Upper lobe of right lung (tissue), 1 donor: ENCODE measurements at regions not wholly inside any gene's neighbourhood (a gene's known extent, or its start where the extent isn't known, plus 50 kb on each side); places are given as distances from the start of the nearest gene placed in this dataset.

ENCODE experiments used
- ATAC-seq: fragments of 200-7000 bp; cut with Tn5 transposase; one replicate; pipeline ENCODE4 v1.9.1; 2020; ENCODE audit warnings: mild to moderate bottlenecking, moderate library complexity
- DNase-seq: peaks from one replicate; pipeline ENCODE4 v3.0.0-alpha.2; 2020
- H3K27ac ChIP-seq: fragments of 200-600 bp; one replicate; pipeline ENCODE4 v1.8.0; 2022
- H3K27me3 ChIP-seq: fragments of 200-600 bp; one replicate; pipeline ENCODE4 v1.8.0; 2022; ENCODE audit warnings: mild to moderate bottlenecking
- H3K36me3 ChIP-seq: fragments of 200-600 bp; one replicate; pipeline ENCODE4 v1.8.0; 2022
- H3K4me1 ChIP-seq: fragments of 200-600 bp; one replicate; pipeline ENCODE4 v1.8.0; 2022
- H3K4me3 ChIP-seq: fragments of 200-600 bp; one replicate; pipeline ENCODE4 v1.8.0; 2022; ENCODE audit warnings: mild to moderate bottlenecking
- H3K9me3 ChIP-seq: fragments of 200-600 bp; one replicate; pipeline ENCODE4 v1.8.0; 2022
- CTCF ChIP-seq: fragments of 200-600 bp; IDR thresholded peaks from one replicate; pipeline ENCODE4 v1.8.0; 2022; ENCODE audit warnings: antibody characterized with exemption
- intact Hi-C: fragments of 100-400 bp; cut with DNase I; formaldehyde crosslinking; loops from one replicate; pipeline ENCODE4 v1.11.0; 2022
- donor health status: DM: no; HTN: yes; CAD: no; lungs with severe emphysema.

- H3K4me1 ChIP-seq, result no peaks in the 10 kb centered on the region
- ATAC-seq (no peak), DNase-seq (no peak)
- no peak overlapping the region for H3K4me3 ChIP-seq
- no peaks in the 10 kb centered on the region for H3K36me3 ChIP-seq
- H3K27ac ChIP-seq, result no peak overlapping the region
- H3K27me3 ChIP-seq, result no peaks in the 10 kb centered on the region
- intact Hi-C loops, result no loop called here
- no peak for TF ChIP-seq CTCF
- H3K9me3 ChIP-seq, result no peaks in the 10 kb centered on the region
These were observed 368.6 kb upstream of the DPH6 start for GRCh38 chr15:35914573-35914972.

DNA sequence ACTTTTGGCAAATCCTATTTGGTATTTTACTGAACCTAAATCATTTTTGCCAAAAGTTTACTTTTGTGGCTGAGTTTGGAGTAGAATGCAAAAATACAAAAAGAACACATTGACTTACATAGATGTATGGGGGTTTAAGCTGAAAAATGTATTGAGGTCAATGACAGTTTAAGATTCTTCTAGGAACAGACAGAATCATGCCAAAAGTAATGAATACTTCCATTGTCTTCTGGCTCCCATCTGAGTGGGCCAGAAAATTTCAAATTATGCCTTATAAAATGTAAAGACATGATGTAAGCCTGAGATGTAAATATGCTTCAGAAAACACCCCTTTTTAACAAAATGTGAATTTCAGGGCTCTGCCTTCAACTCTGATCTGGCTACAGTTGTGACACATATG lies 375.1 kb upstream of the DPH6 start:
- Histone ChIP-seq H3K36me3 (no peaks in the 10 kb centered on the region), H3K4me1 (no peaks in the 10 kb centered on the region), H3K4me3 (no peak overlapping the region), H3K9me3 (no peaks in the 10 kb centered on the region), H3K27ac (no peak overlapping the region), H3K27me3 (no peaks in the 10 kb centered on the region)
- intact Hi-C loops, result no loop called here
- no peak for TF ChIP-seq CTCF
- no peak for DNase-seq
- no peak for ATAC-seq

DNA sequence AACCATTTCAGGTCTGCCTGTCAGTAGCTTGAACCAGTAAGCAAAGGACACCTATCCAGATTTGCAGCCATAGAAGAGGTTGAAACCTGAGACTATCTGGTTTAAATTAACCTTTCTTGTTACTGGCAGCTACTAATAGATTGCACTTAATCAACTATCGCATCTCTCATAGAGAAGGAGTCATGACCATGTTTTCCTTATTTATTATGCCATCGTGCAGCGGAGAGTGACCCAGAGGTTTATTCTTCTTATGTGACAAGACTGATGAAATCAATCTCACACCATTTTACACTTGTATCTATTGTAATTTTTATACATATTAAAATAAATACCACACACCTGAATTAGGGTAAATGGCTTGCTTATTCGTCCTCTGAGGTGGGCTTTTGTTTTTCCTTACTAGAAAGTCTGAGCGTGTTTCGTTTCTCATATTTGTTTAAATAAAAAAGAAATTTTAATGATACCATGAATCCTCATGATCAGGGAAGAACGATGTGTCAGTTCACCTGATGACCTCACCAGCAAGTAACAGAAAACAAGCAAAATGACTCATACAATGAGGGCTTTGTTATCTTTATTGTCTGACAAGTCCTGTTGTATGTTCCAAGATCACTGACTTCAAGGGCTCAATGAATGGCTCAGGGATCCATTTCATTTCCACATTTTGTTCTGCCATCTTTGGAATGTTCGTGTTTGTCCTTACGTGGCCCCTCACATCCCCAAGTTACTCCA lies 379.5 kb upstream of the DPH6 start:
- intact Hi-C loops, result no loop called here
- no peak overlapping the region for H3K4me3 ChIP-seq
- H3K36me3 ChIP-seq, result no peaks in the 10 kb centered on the region
- no peaks in the 10 kb centered on the region for H3K4me1 ChIP-seq
- ATAC-seq, result no peak
- TF ChIP-seq CTCF, result no peak
- DNase-seq, result no peak
- no peak overlapping the region for H3K27ac ChIP-seq
- H3K27me3 ChIP-seq, result no peaks in the 10 kb centered on the region
- no peaks in the 10 kb centered on the region for H3K9me3 ChIP-seq

GRCh38 chr15:35926007-35926380 lies 380.0 kb upstream of the DPH6 start:
- H3K36me3 ChIP-seq, result no peaks in the 10 kb centered on the region
- H3K4me3 ChIP-seq, result no peak overlapping the region
- TF ChIP-seq CTCF, result no peak
- H3K4me1 ChIP-seq, result no peaks in the 10 kb centered on the region
- ATAC-seq (no peak), DNase-seq (no peak)
- H3K27me3 ChIP-seq, result no peaks in the 10 kb centered on the region
- intact Hi-C loops, result no loop called here
- no peak overlapping the region for H3K27ac ChIP-seq
- H3K9me3 ChIP-seq, result no peaks in the 10 kb centered on the region

DNA sequence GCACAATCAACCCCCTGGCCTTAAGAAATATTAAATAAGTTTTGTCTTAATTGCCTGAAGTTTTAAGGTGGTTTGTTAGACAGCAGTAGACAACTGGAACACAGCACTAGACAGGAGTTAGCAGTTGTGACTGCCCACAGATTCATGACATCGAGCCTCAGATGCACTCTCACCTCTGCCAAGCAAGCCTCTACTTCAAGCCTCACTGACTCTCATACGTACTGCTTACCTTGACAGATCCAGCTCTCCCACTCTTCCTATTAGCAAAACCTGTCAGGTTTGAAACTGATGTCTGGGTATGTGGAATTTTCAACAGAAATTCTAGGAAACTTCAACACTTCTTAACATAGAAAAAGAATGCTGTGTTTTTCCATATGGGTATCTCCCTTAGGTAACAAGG lies 382.9 kb upstream of the DPH6 start:
- intact Hi-C loops, result no loop called here
- Histone ChIP-seq H3K4me1 (no peaks in the 10 kb centered on the region), H3K27ac (no peak overlapping the region), H3K36me3 (no peaks in the 10 kb centered on the region), H3K9me3 (no peaks in the 10 kb centered on the region), H3K27me3 (no peaks in the 10 kb centered on the region), H3K4me3 (no peak overlapping the region)
- TF ChIP-seq CTCF, result no peak
- no peak for DNase-seq
- ATAC-seq, result no peak
